OCI-LY7 (cell line): ENCODE measurements at regions not wholly inside any gene's neighbourhood (a gene's known extent, or its start where the extent isn't known, plus 50 kb on each side); places are given as distances from the start of the nearest gene placed in this dataset.

Source experiments
- BruUV-seq: library from RNA; stranded (reverse); fragments of 400-500 nt; replicated peaks from 2 replicates; lab custom pipeline; 2021; lab: Mats Ljungman, UMichigan
- CTCF ChIA-PET: fragments of 300-600 bp; sonication (Branson Sonifier 250); formaldehyde crosslinking; loops from one replicate; lab custom pipeline; 2022; ENCODE audit warnings: antibody characterized with exemption; ENCODE audit not compliant: unreplicated experiment; lab: Charles Lee
- POLR2A ChIA-PET: fragments of 300-600 bp; sonication (Branson Sonifier 250); formaldehyde crosslinking; loops from one replicate; lab custom pipeline; 2022; ENCODE audit warnings: antibody characterized with exemption; lab: Charles Lee
- DNase-seq: peaks from one replicate; pipeline ENCODE4 v3.0.0-alpha.2; 2015; ENCODE audit warnings: low spot score
- H2AFZ ChIP-seq: fragments of 200-600 bp; sonication (generic), shearing (Covaris generic); 2 replicates; pipeline ENCODE4 v1.6.1; 2014; ENCODE audit warnings: mild to moderate bottlenecking, antibody characterized with exemption, low read length, moderate library complexity
- H3K27ac ChIP-seq: fragments of 200-600 bp; sonication (generic); 2 replicates; pipeline ENCODE4 v1.5.1; 2014; ENCODE audit warnings: mixed run types, low read depth, mild to moderate bottlenecking, moderate library complexity, low read length, inconsistent platforms; ENCODE audit not compliant: poor library complexity, severe bottlenecking
- H3K36me3 ChIP-seq: fragments of 200-600 bp; sonication (generic); 2 replicates; pipeline ENCODE4 v1.6.1; 2014; ENCODE audit warnings: mild to moderate bottlenecking, antibody characterized with exemption, low read length, moderate library complexity, mixed read lengths; ENCODE audit not compliant: insufficient read depth
- H3K4me1 ChIP-seq: fragments of 200-600 bp; sonication (generic); 2 replicates; pipeline ENCODE4 v1.5.1; 2014; ENCODE audit warnings: mild to moderate bottlenecking, low read length; ENCODE audit not compliant: insufficient read depth, poor library complexity, severe bottlenecking
- H3K4me2 ChIP-seq: fragments of 200-600 bp; sonication (generic); 2 replicates; pipeline ENCODE4 v1.6.1; 2014; ENCODE audit warnings: mild to moderate bottlenecking, low read length
- H3K4me3 ChIP-seq: fragments of 200-600 bp; sonication (generic); 2 replicates; pipeline ENCODE4 v1.5.1; 2014; ENCODE audit warnings: mild to moderate bottlenecking, low read depth, low read length; ENCODE audit not compliant: poor library complexity, severe bottlenecking
- H3K79me2 ChIP-seq: fragments of 200-600 bp; sonication (generic); 2 replicates; pipeline ENCODE4 v1.6.1; 2016; ENCODE audit warnings: low read depth, mild to moderate bottlenecking, low read length, moderate library complexity, mixed read lengths; ENCODE audit not compliant: insufficient read depth
- H3K9me2 ChIP-seq: fragments of 200-600 bp; sonication (generic); 2 replicates; pipeline ENCODE4 v1.6.1; 2016; ENCODE audit warnings: mild to moderate bottlenecking, low read length, mixed read lengths; ENCODE audit not compliant: insufficient read depth
- H3K9me3 ChIP-seq: fragments of 200-600 bp; sonication (generic); 2 replicates; pipeline ENCODE4 v1.6.1; 2014; ENCODE audit warnings: mild to moderate bottlenecking, mixed run types, low read length, mixed read lengths
- H4K20me1 ChIP-seq: fragments of 200-600 bp; sonication (generic); 2 replicates; pipeline ENCODE4 v1.6.1; 2014; ENCODE audit warnings: mild to moderate bottlenecking, antibody characterized with exemption, low read length, moderate library complexity, mixed read lengths; ENCODE audit not compliant: insufficient read depth
- EZH2phosphoT487 ChIP-seq: fragments of 200-600 bp; sonication (generic); IDR thresholded peaks from 2 replicates; pipeline ENCODE4 v1.6.1; 2018; ENCODE audit warnings: low read depth, borderline replicate concordance, mild to moderate bottlenecking, mixed run types, antibody characterized with exemption, low read length, moderate library complexity, mixed read lengths
- intact Hi-C: fragments of 100-400 bp; cut with micrococcal nuclease; formaldehyde crosslinking; loops from one replicate; pipeline ENCODE4 v1.10.0; 2022; ENCODE audit not compliant: unreplicated experiment
- TF ChIP-seq, protein P1 (sequence below): fragments of 200-600 bp; sonication (generic); conservative IDR thresholded peaks from 2 replicates; pipeline ENCODE4 v1.5.1; 2014; ENCODE audit warnings: mild to moderate bottlenecking, antibody characterized with exemption, low read length, moderate library complexity, mixed read lengths

- H3K79me2 ChIP-seq, result no peaks in the 10 kb centered on the region
- no peak overlapping the region for H3K4me2 ChIP-seq
- CTCF ChIA-PET, result no interaction called here
- H3K4me1 ChIP-seq, result no peaks in the 10 kb centered on the region
- no peak overlapping the region for H2AFZ ChIP-seq
- no peaks in the 10 kb centered on the region for H3K36me3 ChIP-seq
- H3K4me3 ChIP-seq, result no peak overlapping the region
- no peak for DNase-seq
- H3K9me2 ChIP-seq, result no peaks in the 10 kb centered on the region
- H4K20me1 ChIP-seq, result no peaks in the 10 kb centered on the region
- H3K9me3 ChIP-seq, result no peaks in the 10 kb centered on the region
- intact Hi-C loops, result no loop called here
- TF ChIP-seq, protein P1, sequence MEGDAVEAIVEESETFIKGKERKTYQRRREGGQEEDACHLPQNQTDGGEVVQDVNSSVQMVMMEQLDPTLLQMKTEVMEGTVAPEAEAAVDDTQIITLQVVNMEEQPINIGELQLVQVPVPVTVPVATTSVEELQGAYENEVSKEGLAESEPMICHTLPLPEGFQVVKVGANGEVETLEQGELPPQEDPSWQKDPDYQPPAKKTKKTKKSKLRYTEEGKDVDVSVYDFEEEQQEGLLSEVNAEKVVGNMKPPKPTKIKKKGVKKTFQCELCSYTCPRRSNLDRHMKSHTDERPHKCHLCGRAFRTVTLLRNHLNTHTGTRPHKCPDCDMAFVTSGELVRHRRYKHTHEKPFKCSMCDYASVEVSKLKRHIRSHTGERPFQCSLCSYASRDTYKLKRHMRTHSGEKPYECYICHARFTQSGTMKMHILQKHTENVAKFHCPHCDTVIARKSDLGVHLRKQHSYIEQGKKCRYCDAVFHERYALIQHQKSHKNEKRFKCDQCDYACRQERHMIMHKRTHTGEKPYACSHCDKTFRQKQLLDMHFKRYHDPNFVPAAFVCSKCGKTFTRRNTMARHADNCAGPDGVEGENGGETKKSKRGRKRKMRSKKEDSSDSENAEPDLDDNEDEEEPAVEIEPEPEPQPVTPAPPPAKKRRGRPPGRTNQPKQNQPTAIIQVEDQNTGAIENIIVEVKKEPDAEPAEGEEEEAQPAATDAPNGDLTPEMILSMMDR, result no peak
- TF ChIP-seq EZH2phosphoT487, result no peak
- no peak overlapping the region for H3K27ac ChIP-seq
- POLR2A ChIA-PET, result interaction anchor here (0.9 kb wide), 1 partner anchor 715 kb away, joined by 4 read pairs; no protein-coding TSS in a partner anchor
- no TSS peak for BruUV-seq
Observed at GRCh38 chr6:140433072-140433471, 1058.6 kb upstream of the CITED2 start.

- H3K9me3 ChIP-seq, result no peaks in the 10 kb centered on the region
- no peaks in the 10 kb centered on the region for H3K79me2 ChIP-seq
- no peaks in the 10 kb centered on the region for H3K36me3 ChIP-seq
- CTCF ChIA-PET, result no interaction called here
- H3K4me2 ChIP-seq, result no peak overlapping the region
- H3K9me2 ChIP-seq, result no peaks in the 10 kb centered on the region
- no peak overlapping the region for H3K4me3 ChIP-seq
- intact Hi-C loops, result no loop called here
- POLR2A ChIA-PET, result interaction anchor here (0.6 kb wide), 1 partner anchor 735 kb away, joined by 4 read pairs; no protein-coding TSS in a partner anchor
- no peak for TF ChIP-seq EZH2phosphoT487
- TF ChIP-seq, protein P1, result 0 out of 2 replicates have a peak, but pooled peaks have one; percentile 41
- no peaks in the 10 kb centered on the region for H3K4me1 ChIP-seq
- no TSS peak for BruUV-seq
- no peak overlapping the region for H2AFZ ChIP-seq
- H3K27ac ChIP-seq, result no peak overlapping the region
- DNase-seq, result peak; percentile 4
- H4K20me1 ChIP-seq, result no peaks in the 10 kb centered on the region
Observed at GRCh38 chr6:140427842-140428241, 1053.4 kb upstream of the CITED2 start.

DNA sequence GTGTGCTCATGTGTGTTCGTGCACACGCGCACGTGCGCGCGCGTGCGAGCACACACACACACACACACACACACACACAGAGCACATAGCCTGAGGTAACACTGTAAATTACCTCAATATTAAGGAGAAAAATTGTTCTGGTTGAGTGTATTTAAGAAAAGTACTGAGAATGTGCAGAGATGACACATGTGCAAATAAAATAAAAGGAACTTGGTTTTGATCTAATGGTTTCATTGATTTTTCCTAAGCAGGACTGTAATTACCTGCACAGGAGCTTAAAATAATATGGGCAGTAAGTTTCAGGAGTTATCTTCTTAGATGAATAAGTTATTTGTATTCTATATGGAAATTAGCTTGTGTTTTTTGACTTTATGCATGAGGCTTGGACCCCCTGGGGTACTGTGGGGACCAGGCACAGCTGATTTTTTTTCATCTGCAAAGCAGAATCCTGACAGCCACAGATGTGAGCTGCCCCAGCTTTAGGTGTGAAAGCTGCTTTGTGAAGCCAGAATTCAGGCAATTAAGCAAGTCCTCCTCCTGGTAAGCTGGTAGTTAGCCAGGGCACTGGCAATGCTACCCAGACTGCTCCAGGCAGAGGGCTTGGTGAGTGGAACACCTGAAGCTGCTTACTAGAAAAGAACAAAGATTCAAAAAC lies 1040.6 kb upstream of the CITED2 start:
- ChIA-PET CTCF (no interaction called here), POLR2A (interaction anchor here (0.6 kb wide), 1 partner anchor 746 kb away, joined by 3 read pairs; no protein-coding TSS in a partner anchor)
- H2AFZ ChIP-seq, result no peak overlapping the region
- no peaks in the 10 kb centered on the region for H4K20me1 ChIP-seq
- H3K9me3 ChIP-seq, result 0 out of 2 replicates have a peak, but pooled peaks cover 1% of the 10 kb centered on the region
- intact Hi-C loops, result no loop called here
- H3K9me2 ChIP-seq, result no peaks in the 10 kb centered on the region
- H3K36me3 ChIP-seq, result no peaks in the 10 kb centered on the region
- H3K79me2 ChIP-seq, result no peaks in the 10 kb centered on the region
- no peak overlapping the region for H3K4me2 ChIP-seq
- TF ChIP-seq EZH2phosphoT487, result no peak
- TF ChIP-seq, protein P1, result no peak
- H3K4me1 ChIP-seq, result no peaks in the 10 kb centered on the region
- H3K4me3 ChIP-seq, result no peak overlapping the region
- no TSS peak for BruUV-seq
- H3K27ac ChIP-seq, result no peak overlapping the region
- no peak for DNase-seq
